K562 (cell line): ENCODE measurements at regions not wholly inside any gene's neighbourhood (a gene's known extent, or its start where the extent isn't known, plus 50 kb on each side); places are given as distances from the start of the nearest gene placed in this dataset.

Experiments
- ATAC-seq: fragments of 200-7000 bp; cut with Tn5 transposase; 3 replicates; pipeline ENCODE4 v1.9.1; 2020; ENCODE audit warnings: moderate library complexity
- BruUV-seq: library from RNA; stranded (reverse); fragments of 400-500 nt; replicated peaks from 2 replicates; lab custom pipeline; 2021; lab: Mats Ljungman, UMichigan
- CTCF ChIA-PET: fragments of 300-600 bp; formaldehyde crosslinking; extraction: SDS; loops from one replicate; lab custom pipeline; 2021; ENCODE audit warnings: low intra/inter-chr PET ratio; lab: Yijun Ruan, JAX
- POLR2A ChIA-PET: fragments of 300-600, 350-650 bp; sonication (Branson Sonifier 250); formaldehyde crosslinking; extraction: SDS; loops from one replicate; lab custom pipeline; 2021; ENCODE audit warnings: antibody characterized with exemption, inconsistent platforms; lab: Yijun Ruan, JAX
- DNase-seq, 4 experiments: peaks; one replicate each; pipeline versions ENCODE4 v3.0.0 to v3.0.0-alpha.2; 2011 to 2018; ENCODE audit warnings: low spot score in 3 of 4, mixed read lengths in 3 of 4; ENCODE audit errors: extremely low read depth in 1 of 4
- FAIRE-seq: peaks from 2 replicates; lab custom pipeline; 2011; peaks lifted over from hg19 to GRCh38; lab: Jason Lieb, UNC
- H2AFZ ChIP-seq: 2 replicates; pipeline ENCODE4 v1.6.0; 2011; ENCODE audit warnings: low read depth, low read length, control low read depth, inconsistent platforms
- H3K27ac ChIP-seq: fragments of 200-600 bp; 3 replicates; pipeline ENCODE4 v1.8.0; 2011; ENCODE audit warnings: low read depth, mild to moderate bottlenecking, control low read depth, inconsistent platforms, low read length, moderate library complexity, mixed read lengths; ENCODE audit errors: extremely low read depth
- H3K27me3 ChIP-seq, 2 experiments: fragments of 300-600 bp in 1 of 2; 2 replicates in 1 of 2; 3 replicates in 1 of 2; pipeline versions ENCODE4 v1.6.0 to v1.8.0; 2011; ENCODE audit warnings: inconsistent platforms in 2 of 2, low read length in 2 of 2, mild to moderate bottlenecking in 1 of 2, mixed read lengths in 1 of 2, moderate library complexity in 1 of 2; ENCODE audit not compliant: control insufficient read depth in 2 of 2, insufficient read depth in 2 of 2
- H3K36me3 ChIP-seq: fragments of 300-600 bp; 3 replicates; pipeline ENCODE4 v1.8.0; 2011; ENCODE audit warnings: mild to moderate bottlenecking, low read length, inconsistent platforms; ENCODE audit not compliant: control insufficient read depth, insufficient read depth
- H3K4me1 ChIP-seq, 2 experiments: fragments of 200-600 bp in 1 of 2; replicated peaks in 1 of 2; 2 replicates in 1 of 2; 3 replicates in 1 of 2; pipeline versions ENCODE4 v1.5.1 to v1.8.0; 2011; ENCODE audit warnings: inconsistent platforms in 2 of 2, low read length in 2 of 2, mild to moderate bottlenecking in 1 of 2, mixed read lengths in 1 of 2, moderate library complexity in 1 of 2; ENCODE audit not compliant: control insufficient read depth in 2 of 2, insufficient read depth in 2 of 2
- H3K4me2 ChIP-seq: 2 replicates; pipeline ENCODE4 v1.6.1; 2011; ENCODE audit warnings: low read length, control low read depth, inconsistent platforms, mixed read lengths; ENCODE audit not compliant: insufficient read depth
- H3K4me3 ChIP-seq: fragments of 200-600 bp; sonication (generic), shearing (Covaris generic); 2 replicates; pipeline ENCODE4 v1.5.1; 2016; ENCODE audit warnings: control low read depth, inconsistent platforms
- H3K79me2 ChIP-seq: fragments of 200-600 bp; 3 replicates; pipeline ENCODE4 v1.8.0; 2011; ENCODE audit warnings: low read length, inconsistent platforms; ENCODE audit not compliant: control insufficient read depth, insufficient read depth
- H3K9ac ChIP-seq, 2 experiments: 2 replicates each; pipeline versions ENCODE4 v1.6.0 to v1.6.1; 2011; ENCODE audit warnings: low read depth in 2 of 2, low read length in 2 of 2, control low read depth in 1 of 2, inconsistent platforms in 1 of 2, mild to moderate bottlenecking in 1 of 2, mixed read lengths in 1 of 2; ENCODE audit not compliant: insufficient read depth in 1 of 2
- H3K9me1 ChIP-seq: one replicate; pipeline ENCODE4 v1.6.0; 2011; ENCODE audit warnings: inconsistent platforms, mild to moderate bottlenecking, low read length, moderate library complexity; ENCODE audit not compliant: control insufficient read depth, insufficient read depth
- H3K9me3 ChIP-seq: replicated peaks from 2 replicates; pipeline ENCODE4 v1.5.1; 2011; ENCODE audit warnings: low read depth, low read length, inconsistent platforms; ENCODE audit not compliant: control insufficient read depth, insufficient read depth
- H4K20me1 ChIP-seq: replicated peaks from 2 replicates; pipeline ENCODE4 v1.6.1; 2011; ENCODE audit warnings: low read length, inconsistent platforms, mixed read lengths; ENCODE audit not compliant: control insufficient read depth, insufficient read depth
- ASH1L ChIP-seq: fragments of 450-650 bp; IDR thresholded peaks from 2 replicates; pipeline ENCODE4 v1.6.1; 2018; ENCODE audit warnings: borderline replicate concordance, mild to moderate bottlenecking, low read depth; ENCODE audit not compliant: partially characterized antibody
- DEAF1 ChIP-seq: fragments of 450-650 bp; formaldehyde crosslinking; IDR thresholded peaks from 2 replicates; pipeline ENCODE4 v1.4.0; 2020; ENCODE audit warnings: mild to moderate bottlenecking, moderate library complexity
- ETS2 ChIP-seq: IDR thresholded peaks from 2 replicates; pipeline ENCODE4 v1.6.1; 2016; ENCODE audit warnings: borderline replicate concordance, missing genetic modification characterization, mild to moderate bottlenecking, moderate library complexity, missing compliant biosample characterization; ENCODE audit not compliant: poor library complexity, severe bottlenecking
- FOXJ2 ChIP-seq: fragments of 200-800 bp; sonication (Bioruptor generic); IDR thresholded peaks from 2 replicates; pipeline ENCODE4 v1.6.1; 2016; ENCODE audit warnings: missing genetic modification characterization, missing compliant biosample characterization
- HDGF ChIP-seq: fragments of 450-650 bp; IDR thresholded peaks from 2 replicates; pipeline ENCODE4 v1.6.1; 2016
- POLR3G ChIP-seq: IDR thresholded peaks from 2 replicates; pipeline ENCODE4 v1.6.1; 2011; ENCODE audit not compliant: insufficient read length, insufficient replicate concordance; ENCODE audit errors: extremely low read depth
- SMAD4 ChIP-seq: fragments of 250-450 bp; sonication (Bioruptor Pico); conservative IDR thresholded peaks from 2 replicates; pipeline ENCODE4 v1.8.0; 2021; ENCODE audit warnings: inconsistent platforms, mild to moderate bottlenecking, moderate library complexity
- TFAP4 ChIP-seq: sonication (generic); formaldehyde crosslinking; IDR thresholded peaks from 2 replicates; pipeline ENCODE4 v1.8.0; 2022; ENCODE audit warnings: missing genetic modification reagents, mild to moderate bottlenecking, moderate library complexity, borderline replicate concordance
- THAP12 ChIP-seq: fragments of 250-450 bp; sonication (Bioruptor Pico); IDR thresholded peaks from 2 replicates; pipeline ENCODE4 v1.9.0; 2021; ENCODE audit warnings: mild to moderate bottlenecking, inconsistent platforms
- USF1 ChIP-seq: sonication (generic); formaldehyde crosslinking; IDR thresholded peaks from 2 replicates; pipeline ENCODE4 v1.9.0; 2022; ENCODE audit warnings: mild to moderate bottlenecking, missing genetic modification reagents
- ZNF232 ChIP-seq: sonication (generic); formaldehyde crosslinking; IDR thresholded peaks from 2 replicates; pipeline ENCODE4 v1.8.0; 2022; ENCODE audit warnings: mild to moderate bottlenecking, missing genetic modification reagents
- ZNF436 ChIP-seq: fragments of 250-450, 450-650 bp; sonication (Bioruptor Pico); formaldehyde crosslinking; IDR thresholded peaks from 2 replicates; pipeline ENCODE4 v1.7.0; 2020; ENCODE audit warnings: mild to moderate bottlenecking
- ZNF639 ChIP-seq, 2 experiments: fragments of 200-800 bp in 1 of 2; sonication (Bioruptor generic) in 1 of 2; sonication (generic) in 1 of 2; formaldehyde crosslinking in 1 of 2; IDR thresholded peaks in 1 of 2; conservative IDR thresholded peaks in 1 of 2; 2 replicates each; pipeline versions ENCODE4 v1.5.0 to v1.6.1; 2016 to 2020; ENCODE audit warnings: missing compliant biosample characterization in 1 of 2, missing genetic modification characterization in 1 of 2, missing genetic modification reagents in 1 of 2
- ZNF79 ChIP-seq: fragments of 250-450 bp; sonication (Bioruptor Pico); IDR thresholded peaks from 2 replicates; pipeline ENCODE4 v1.4.0; 2020; ENCODE audit warnings: low read depth, mild to moderate bottlenecking, moderate library complexity
- WGBS: fragments of 100-300 bp; shearing (Covaris generic); methylation state at CpG from one replicate; pipeline ENCODE4 v1.1.6; 2016; ENCODE audit warnings: low coverage, mixed read lengths; ENCODE audit not compliant: insufficient coverage; ENCODE audit errors: missing lambda C conversion rate; 5-methylcytosine and 5-hydroxymethylcytosine counted together
- in situ Hi-C: fragments of 300-500 bp; cut with MboI; formaldehyde crosslinking; loops from 4 replicates; pipeline ENCODE4 v1.15.0; 2018; ENCODE audit warnings: inconsistent platforms, mixed read lengths
- intact Hi-C: fragments of 100-400 bp; cut with micrococcal nuclease; formaldehyde crosslinking; loops from 2 replicates; pipeline ENCODE4 v1.14.2; 2022

- H3K9me3 ChIP-seq: no peaks in the 10 kb centered on the region
- H3K4me2 ChIP-seq: peak overlapping the region; percentile 71
- ATAC-seq: peak; percentile 79
- peak; percentile 71 for FAIRE-seq
- intact Hi-C loops: no loop called here
- no peaks in the 10 kb centered on the region for H4K20me1 ChIP-seq
- peak overlapping the region in 1 of 2 experiments; percentile 78; a peak in 2 of 4 replicates for H3K9ac ChIP-seq
- POLR2A ChIA-PET: interaction anchor here (0.9 kb wide), 1 partner anchor 9 kb away, joined by 3 read pairs; no protein-coding TSS in a partner anchor
- H3K4me1 ChIP-seq: peaks cover 10 to 38% of the 10 kb centered on the region in 2 experiments
- H3K27ac ChIP-seq: peak overlapping the region; percentile 98
- no peak overlapping the region for H3K4me3 ChIP-seq
- H3K9me1 ChIP-seq: no peaks in the 10 kb centered on the region
- peaks cover 2% of the 10 kb centered on the region; the same call in 1 of the 3 replicates for H3K79me2 ChIP-seq
- H2AFZ ChIP-seq: peak overlapping the region; percentile 81
- peak; percentile 54 to 79 (median 58) for DNase-seq
- 0% methylated on average over 3 of the region's 3 CpGs for WGBS
- H3K27me3 ChIP-seq: no peaks in the 10 kb centered on the region
- no TSS peak for BruUV-seq
- CTCF ChIA-PET: interaction anchor here (0.6 kb wide), 1 partner anchor 36 kb away, joined by 3 read pairs; no protein-coding TSS in a partner anchor
- no peaks in the 10 kb centered on the region for H3K36me3 ChIP-seq
- in situ Hi-C loops: no loop called here
- TF ChIP-seq FOXJ2 (tag) (no peak), ZNF436 (CRISPR knock-in tag) (no peak), ZNF232 (CRISPR knock-in tag) (no peak), ASH1L (no peak), ZNF639 (CRISPR knock-in tag; conservative IDR thresholded peaks at IDR 0.05 in 1 of 2, IDR thresholded peaks at IDR 0.05 in 1 of 2) (peak in 1 of 2 experiments; percentile 76; a peak in 2 of 4 replicates), ZNF79 (CRISPR knock-in tag) (no peak), SMAD4 (CRISPR knock-in tag) (0 out of 2 replicates have a peak, but pooled peaks have one; percentile 30), TFAP4 (CRISPR knock-in tag) (no peak), POLR3G (no peak), HDGF (no peak), USF1 (CRISPR knock-in tag) (no peak), DEAF1 (CRISPR knock-in tag) (no peak), ETS2 (no peak), THAP12 (CRISPR knock-in tag) (no peak)
These were observed 108.8 kb upstream of the UMPS start for GRCh38 chr3:124621498-124621897.
